ENCODE measurements at regions not wholly inside any gene's neighbourhood (a gene's known extent, or its start where the extent isn't known, plus 50 kb on each side); places are given as distances from the start of the nearest gene placed in this dataset.

- DNase-seq = no peak
- no peak for ATAC-seq
- Histone ChIP-seq H3K4me3 (ENCODE audit: low read length) (no peak overlapping the region), H3K4me1 (ENCODE audit: control insufficient read depth, insufficient read depth, low read length) (no peaks in the 10 kb centered on the region), H3K27me3 (ENCODE audit: control insufficient read depth, insufficient read depth, low read length) (no peaks in the 10 kb centered on the region), H3K9me3 (ENCODE audit: control insufficient read depth, insufficient read depth, low read length) (no peaks in the 10 kb centered on the region), H3K36me3 (ENCODE audit: control insufficient read depth, insufficient read depth, low read length) (no peaks in the 10 kb centered on the region), H3K27ac (ENCODE audit: low read length) (no peak overlapping the region)
- H3K9me3 Mint-ChIP-seq = peaks cover 7 to 10% of the 10 kb centered on the region in 2 donors
- TF ChIP-seq, protein P1, sequence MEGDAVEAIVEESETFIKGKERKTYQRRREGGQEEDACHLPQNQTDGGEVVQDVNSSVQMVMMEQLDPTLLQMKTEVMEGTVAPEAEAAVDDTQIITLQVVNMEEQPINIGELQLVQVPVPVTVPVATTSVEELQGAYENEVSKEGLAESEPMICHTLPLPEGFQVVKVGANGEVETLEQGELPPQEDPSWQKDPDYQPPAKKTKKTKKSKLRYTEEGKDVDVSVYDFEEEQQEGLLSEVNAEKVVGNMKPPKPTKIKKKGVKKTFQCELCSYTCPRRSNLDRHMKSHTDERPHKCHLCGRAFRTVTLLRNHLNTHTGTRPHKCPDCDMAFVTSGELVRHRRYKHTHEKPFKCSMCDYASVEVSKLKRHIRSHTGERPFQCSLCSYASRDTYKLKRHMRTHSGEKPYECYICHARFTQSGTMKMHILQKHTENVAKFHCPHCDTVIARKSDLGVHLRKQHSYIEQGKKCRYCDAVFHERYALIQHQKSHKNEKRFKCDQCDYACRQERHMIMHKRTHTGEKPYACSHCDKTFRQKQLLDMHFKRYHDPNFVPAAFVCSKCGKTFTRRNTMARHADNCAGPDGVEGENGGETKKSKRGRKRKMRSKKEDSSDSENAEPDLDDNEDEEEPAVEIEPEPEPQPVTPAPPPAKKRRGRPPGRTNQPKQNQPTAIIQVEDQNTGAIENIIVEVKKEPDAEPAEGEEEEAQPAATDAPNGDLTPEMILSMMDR (IDR thresholded peaks at IDR 0.05) = no peak
- 87% methylated on average over 5 of the region's 5 CpGs for WGBS (ENCODE audit: insufficient coverage)
- no peaks in the 10 kb centered on the region for H3K27me3 Mint-ChIP-seq (ENCODE audit: low read depth in 2 of 2)
- no peak overlapping the region for H3K27ac Mint-ChIP-seq
- no peaks in the 10 kb centered on the region for H3K4me1 Mint-ChIP-seq
- intact Hi-C loops (cut with micrococcal nuclease) = no loop called here
- H3K36me3 Mint-ChIP-seq = no peaks in the 10 kb centered on the region
- H3K4me3 Mint-ChIP-seq = no peak overlapping the region
These were observed 260.5 kb downstream of the SAMD5 start for GRCh38 chr6:147768969-147769368.

DNA sequence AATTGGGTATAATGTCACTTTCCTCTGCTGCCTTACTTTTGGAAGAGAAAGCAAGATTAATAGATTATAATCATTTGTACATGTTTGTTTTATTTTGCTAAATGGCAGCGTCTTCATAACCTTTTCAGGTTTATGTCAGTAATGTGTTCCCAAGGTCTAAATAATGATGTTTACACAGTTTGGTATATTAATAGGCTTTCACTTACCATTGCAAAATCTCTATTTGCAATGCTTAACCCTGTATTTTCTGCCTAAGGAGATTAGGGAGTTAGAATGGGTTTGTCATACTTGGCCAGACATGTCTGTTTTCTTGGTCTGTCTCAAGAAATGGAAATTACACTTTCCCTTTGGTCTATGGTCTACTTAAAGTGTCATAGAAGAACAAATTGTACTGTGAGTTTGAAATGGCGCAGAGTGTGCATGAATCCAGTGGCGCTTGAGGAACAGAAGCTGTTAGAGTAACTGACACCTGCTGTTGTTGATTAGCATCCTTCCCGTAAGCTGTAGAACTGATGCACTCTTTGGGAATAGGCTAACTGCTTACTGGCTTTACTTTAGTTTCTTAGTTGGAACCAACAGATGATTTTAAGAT lies 261.1 kb downstream of the SAMD5 start:
- TF ChIP-seq, protein P1 (IDR thresholded peaks at IDR 0.05) = no peak
- 78% methylated on average over 3 of the region's 4 CpGs for WGBS (ENCODE audit: insufficient coverage)
- intact Hi-C loops (cut with micrococcal nuclease) = no loop called here
- no peak for DNase-seq
- H3K9me3 Mint-ChIP-seq = peaks cover 7 to 10% of the 10 kb centered on the region in 2 donors
- Histone ChIP-seq H3K9me3 (ENCODE audit: control insufficient read depth, insufficient read depth, low read length) (no peaks in the 10 kb centered on the region), H3K36me3 (ENCODE audit: control insufficient read depth, insufficient read depth, low read length) (no peaks in the 10 kb centered on the region), H3K4me1 (ENCODE audit: control insufficient read depth, insufficient read depth, low read length) (no peaks in the 10 kb centered on the region), H3K27me3 (ENCODE audit: control insufficient read depth, insufficient read depth, low read length) (no peaks in the 10 kb centered on the region), H3K4me3 (ENCODE audit: low read length) (no peak overlapping the region), H3K27ac (ENCODE audit: low read length) (no peak overlapping the region)
- ATAC-seq = no peak
- no peaks in the 10 kb centered on the region for H3K27me3 Mint-ChIP-seq (ENCODE audit: low read depth in 2 of 2)
- no peaks in the 10 kb centered on the region for H3K4me1 Mint-ChIP-seq
- no peak overlapping the region for H3K27ac Mint-ChIP-seq
- no peak overlapping the region for H3K4me3 Mint-ChIP-seq
- H3K36me3 Mint-ChIP-seq = no peaks in the 10 kb centered on the region

DNA sequence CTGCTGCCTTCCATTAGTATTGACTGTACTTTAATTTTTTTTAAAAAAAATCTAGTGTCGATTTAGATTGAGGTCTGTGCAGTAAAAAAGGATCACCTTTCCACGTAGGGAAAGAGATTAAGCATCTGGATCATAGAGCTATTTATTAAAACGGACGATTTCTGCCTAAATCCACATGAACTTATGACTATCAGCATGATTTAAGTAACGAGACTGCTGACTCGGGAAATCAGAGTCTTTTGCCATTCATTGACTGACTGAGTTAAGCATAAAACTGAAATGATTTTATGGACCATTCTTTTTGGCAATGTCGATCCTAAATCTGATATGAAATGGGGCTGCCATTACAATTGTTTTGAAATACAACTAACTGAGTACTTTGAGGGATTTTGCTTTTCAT lies 261.7 kb downstream of the SAMD5 start:
- no peaks in the 10 kb centered on the region for H3K36me3 ChIP-seq (ENCODE audit: control insufficient read depth, insufficient read depth, low read length)
- TF ChIP-seq, protein P1 (IDR thresholded peaks at IDR 0.05) = no peak
- H3K4me1 Mint-ChIP-seq = no peaks in the 10 kb centered on the region
- peaks cover 7 to 10% of the 10 kb centered on the region in 2 donors for H3K9me3 Mint-ChIP-seq
- H3K9me3 ChIP-seq (ENCODE audit: control insufficient read depth, insufficient read depth, low read length) = no peaks in the 10 kb centered on the region
- intact Hi-C loops (cut with micrococcal nuclease) = no loop called here
- no peak overlapping the region for H3K27ac Mint-ChIP-seq
- H3K4me1 ChIP-seq (ENCODE audit: control insufficient read depth, insufficient read depth, low read length) = no peaks in the 10 kb centered on the region
- 88% methylated on average over 7 of the region's 7 CpGs for WGBS (ENCODE audit: insufficient coverage)
- no peak for DNase-seq
- H3K27me3 Mint-ChIP-seq (ENCODE audit: low read depth in 2 of 2) = no peaks in the 10 kb centered on the region
- no peak overlapping the region for H3K4me3 ChIP-seq (ENCODE audit: low read length)
- no peak overlapping the region for H3K27ac ChIP-seq (ENCODE audit: low read length)
- H3K36me3 Mint-ChIP-seq = no peaks in the 10 kb centered on the region
- H3K27me3 ChIP-seq (ENCODE audit: control insufficient read depth, insufficient read depth, low read length) = no peaks in the 10 kb centered on the region
- no peak overlapping the region for H3K4me3 Mint-ChIP-seq
- ATAC-seq = no peak

GRCh38 chr6:147772724-147773123 lies 264.2 kb downstream of the SAMD5 start:
- WGBS (ENCODE audit: insufficient coverage) = 95% methylated on average over 4 of the region's 4 CpGs
- H3K27ac ChIP-seq (ENCODE audit: low read length) = no peak overlapping the region
- Mint-ChIP-seq H3K27ac (no peak overlapping the region), H3K4me1 (no peaks in the 10 kb centered on the region), H3K36me3 (no peaks in the 10 kb centered on the region), H3K27me3 (ENCODE audit: low read depth in 2 of 2) (no peaks in the 10 kb centered on the region), H3K4me3 (no peak overlapping the region), H3K9me3 (peaks cover 10 to 11% of the 10 kb centered on the region in 2 donors)
- DNase-seq = no peak
- H3K27me3 ChIP-seq (ENCODE audit: control insufficient read depth, insufficient read depth, low read length) = no peaks in the 10 kb centered on the region
- no peaks in the 10 kb centered on the region for H3K4me1 ChIP-seq (ENCODE audit: control insufficient read depth, insufficient read depth, low read length)
- intact Hi-C loops (cut with micrococcal nuclease) = no loop called here
- ATAC-seq = no peak
- H3K9me3 ChIP-seq (ENCODE audit: control insufficient read depth, insufficient read depth, low read length) = no peaks in the 10 kb centered on the region
- TF ChIP-seq, protein P1 (IDR thresholded peaks at IDR 0.05) = no peak
- no peak overlapping the region for H3K4me3 ChIP-seq (ENCODE audit: low read length)
- no peaks in the 10 kb centered on the region for H3K36me3 ChIP-seq (ENCODE audit: control insufficient read depth, insufficient read depth, low read length)
